ENCODE measurements at regions not wholly inside any gene's neighbourhood (a gene's known extent, or its start where the extent isn't known, plus 50 kb on each side); places are given as distances from the start of the nearest gene placed in this dataset.
"Not testable (repeated sequence)": the region's sequence is repeated elsewhere in the genome, so short reads cannot be mapped to it uniquely, and the experiment has no call there.

DNA sequence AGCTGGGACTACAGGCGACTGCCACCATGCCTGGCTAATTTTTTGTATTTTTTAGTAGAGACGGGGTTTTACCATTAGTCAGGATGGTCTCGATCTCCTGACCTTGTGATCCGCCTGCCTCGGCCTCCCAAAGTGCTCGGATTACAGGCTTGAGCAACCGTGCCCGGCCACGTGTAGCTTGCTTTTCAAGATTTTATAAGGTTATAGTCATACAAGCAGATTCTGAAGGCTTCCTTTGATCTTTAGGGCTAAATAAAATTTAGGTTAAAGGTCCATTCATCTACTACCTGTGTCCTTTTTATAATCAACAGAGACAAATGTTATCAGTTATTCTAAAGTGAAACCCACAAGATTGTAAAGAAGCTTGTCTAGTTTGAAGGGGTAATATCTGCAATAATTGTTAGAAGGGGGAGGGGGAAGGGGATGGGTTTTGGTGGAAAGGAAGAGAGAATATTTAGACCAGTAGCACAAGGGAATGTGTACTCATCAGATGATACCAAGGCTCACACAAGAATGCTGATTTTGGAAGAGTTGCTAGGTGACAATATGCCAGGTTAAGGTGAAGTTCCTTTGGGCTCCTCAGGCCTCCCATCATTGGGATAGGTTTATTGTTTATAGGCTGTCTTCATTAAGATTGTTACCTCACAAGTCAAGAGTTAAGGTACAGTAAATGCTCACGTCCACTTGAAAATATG, 284.7 kb downstream of the ALDH8A1 start:
- no peaks in the 10 kb centered on the region for H3K27me3 ChIP-seq
- 95% methylated on average over 10 of the region's 10 CpGs for WGBS
- H3K9me3 ChIP-seq: no peaks in the 10 kb centered on the region
- no peak for DNase-seq (ENCODE audit: low spot score in 2 of 2)
- no peak overlapping the region for H3K4me3 ChIP-seq
- no peaks in the 10 kb centered on the region for H3K36me3 ChIP-seq
- TF ChIP-seq, protein P1, sequence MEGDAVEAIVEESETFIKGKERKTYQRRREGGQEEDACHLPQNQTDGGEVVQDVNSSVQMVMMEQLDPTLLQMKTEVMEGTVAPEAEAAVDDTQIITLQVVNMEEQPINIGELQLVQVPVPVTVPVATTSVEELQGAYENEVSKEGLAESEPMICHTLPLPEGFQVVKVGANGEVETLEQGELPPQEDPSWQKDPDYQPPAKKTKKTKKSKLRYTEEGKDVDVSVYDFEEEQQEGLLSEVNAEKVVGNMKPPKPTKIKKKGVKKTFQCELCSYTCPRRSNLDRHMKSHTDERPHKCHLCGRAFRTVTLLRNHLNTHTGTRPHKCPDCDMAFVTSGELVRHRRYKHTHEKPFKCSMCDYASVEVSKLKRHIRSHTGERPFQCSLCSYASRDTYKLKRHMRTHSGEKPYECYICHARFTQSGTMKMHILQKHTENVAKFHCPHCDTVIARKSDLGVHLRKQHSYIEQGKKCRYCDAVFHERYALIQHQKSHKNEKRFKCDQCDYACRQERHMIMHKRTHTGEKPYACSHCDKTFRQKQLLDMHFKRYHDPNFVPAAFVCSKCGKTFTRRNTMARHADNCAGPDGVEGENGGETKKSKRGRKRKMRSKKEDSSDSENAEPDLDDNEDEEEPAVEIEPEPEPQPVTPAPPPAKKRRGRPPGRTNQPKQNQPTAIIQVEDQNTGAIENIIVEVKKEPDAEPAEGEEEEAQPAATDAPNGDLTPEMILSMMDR (IDR thresholded peaks at IDR 0.05): no peak
- TF ChIP-seq EP300 (IDR thresholded peaks at IDR 0.05): no peak
- no peak for TF ChIP-seq POLR2AphosphoS5 (IDR thresholded peaks at IDR 0.05)
- TF ChIP-seq POLR2A (IDR thresholded peaks at IDR 0.05): no peak
- no peak overlapping the region for H3K27ac ChIP-seq
- H3K4me1 ChIP-seq: no peaks in the 10 kb centered on the region

GRCh38 chr6:134663800-134664535, 285.9 kb downstream of the ALDH8A1 start:
- no peaks in the 10 kb centered on the region for H3K36me3 ChIP-seq
- TF ChIP-seq POLR2AphosphoS5 (IDR thresholded peaks at IDR 0.05) (no peak), POLR2A (IDR thresholded peaks at IDR 0.05) (no peak), EP300 (IDR thresholded peaks at IDR 0.05) (no peak)
- TF ChIP-seq, protein P1 (IDR thresholded peaks at IDR 0.05): no peak
- H3K27ac ChIP-seq: no peak overlapping the region
- DNase-seq (ENCODE audit: low spot score in 2 of 2): no peak
- no peak overlapping the region for H3K4me3 ChIP-seq
- H3K27me3 ChIP-seq: no peaks in the 10 kb centered on the region
- H3K9me3 ChIP-seq: no peaks in the 10 kb centered on the region
- 95% methylated on average over 3 of the region's 3 CpGs for WGBS
- no peaks in the 10 kb centered on the region for H3K4me1 ChIP-seq

DNA sequence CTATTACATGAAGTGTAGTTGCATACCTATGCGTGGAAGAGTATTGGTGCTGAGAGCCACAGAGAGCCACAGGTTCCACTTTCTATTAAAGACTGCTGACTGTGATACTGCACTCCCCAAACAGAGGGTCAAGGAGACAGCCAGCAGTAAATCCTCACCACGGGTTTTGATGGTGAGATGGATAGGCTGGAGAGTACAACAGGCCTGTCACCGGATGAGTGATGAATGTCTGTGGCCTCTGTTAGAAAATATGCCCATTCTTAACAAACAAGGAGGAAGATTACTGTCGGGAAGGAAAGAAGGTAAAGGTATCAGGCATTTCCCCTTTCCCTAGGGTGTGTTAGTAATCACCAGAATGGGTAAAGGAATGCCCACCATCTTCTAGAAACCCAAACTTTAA, 286.5 kb downstream of the ALDH8A1 start:
- no peak for TF ChIP-seq POLR2A (IDR thresholded peaks at IDR 0.05)
- TF ChIP-seq, protein P1 (IDR thresholded peaks at IDR 0.05): no peak
- no peak for TF ChIP-seq EP300 (IDR thresholded peaks at IDR 0.05)
- TF ChIP-seq POLR2AphosphoS5 (IDR thresholded peaks at IDR 0.05): no peak
- Histone ChIP-seq H3K4me1 (no peaks in the 10 kb centered on the region), H3K27me3 (no peaks in the 10 kb centered on the region), H3K4me3 (no peak overlapping the region), H3K36me3 (no peaks in the 10 kb centered on the region), H3K9me3 (no peaks in the 10 kb centered on the region), H3K27ac (no peak overlapping the region)
- 80% methylated on average over 4 of the region's 4 CpGs for WGBS
- no peak for DNase-seq (ENCODE audit: low spot score in 2 of 2)

GRCh38 chr6:134662077-134662700, 287.7 kb downstream of the ALDH8A1 start:
- H3K4me3 ChIP-seq: no peak overlapping the region
- TF ChIP-seq POLR2AphosphoS5 (IDR thresholded peaks at IDR 0.05) (no peak), POLR2A (IDR thresholded peaks at IDR 0.05) (no peak), EP300 (IDR thresholded peaks at IDR 0.05) (no peak)
- TF ChIP-seq, protein P1 (IDR thresholded peaks at IDR 0.05): no peak
- no peaks in the 10 kb centered on the region for H3K9me3 ChIP-seq
- no peaks in the 10 kb centered on the region for H3K27me3 ChIP-seq
- no peaks in the 10 kb centered on the region for H3K36me3 ChIP-seq
- DNase-seq (ENCODE audit: low spot score in 2 of 2): no peak
- H3K27ac ChIP-seq: no peak overlapping the region
- no peaks in the 10 kb centered on the region for H3K4me1 ChIP-seq

DNA sequence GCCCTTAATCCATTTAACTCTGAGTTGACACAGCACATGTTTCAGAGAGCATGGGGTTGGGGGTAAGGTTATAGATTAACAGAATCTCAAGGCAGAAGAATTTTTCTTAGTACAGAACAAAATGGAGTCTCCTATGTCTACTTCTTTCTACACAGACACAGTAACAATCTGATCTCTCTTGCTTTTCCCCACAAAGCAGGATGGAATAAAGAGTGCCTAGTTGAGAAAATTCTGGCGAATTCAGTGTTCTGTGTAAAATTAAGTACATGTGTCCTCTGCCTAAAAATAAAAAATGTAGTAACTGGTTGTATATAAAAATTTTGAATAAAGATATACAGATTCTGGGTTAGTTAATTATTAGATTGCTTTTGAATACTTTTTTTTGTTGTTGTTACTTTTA, 290.0 kb downstream of the ALDH8A1 start:
- 84% methylated on average over 1 of the region's 1 CpG for WGBS
- H3K36me3 ChIP-seq; H3K27me3 ChIP-seq; DNase-seq (ENCODE audit: low spot score in 2 of 2); H3K9me3 ChIP-seq; H3K27ac ChIP-seq; H3K4me3 ChIP-seq; H3K4me1 ChIP-seq: not testable (repeated sequence)

Data from suprapubic skin (tissue), 4 donors.